ENCODE measurements at regions not wholly inside any gene's neighbourhood (a gene's known extent, or its start where the extent isn't known, plus 50 kb on each side); places are given as distances from the start of the nearest gene placed in this dataset.

DNA sequence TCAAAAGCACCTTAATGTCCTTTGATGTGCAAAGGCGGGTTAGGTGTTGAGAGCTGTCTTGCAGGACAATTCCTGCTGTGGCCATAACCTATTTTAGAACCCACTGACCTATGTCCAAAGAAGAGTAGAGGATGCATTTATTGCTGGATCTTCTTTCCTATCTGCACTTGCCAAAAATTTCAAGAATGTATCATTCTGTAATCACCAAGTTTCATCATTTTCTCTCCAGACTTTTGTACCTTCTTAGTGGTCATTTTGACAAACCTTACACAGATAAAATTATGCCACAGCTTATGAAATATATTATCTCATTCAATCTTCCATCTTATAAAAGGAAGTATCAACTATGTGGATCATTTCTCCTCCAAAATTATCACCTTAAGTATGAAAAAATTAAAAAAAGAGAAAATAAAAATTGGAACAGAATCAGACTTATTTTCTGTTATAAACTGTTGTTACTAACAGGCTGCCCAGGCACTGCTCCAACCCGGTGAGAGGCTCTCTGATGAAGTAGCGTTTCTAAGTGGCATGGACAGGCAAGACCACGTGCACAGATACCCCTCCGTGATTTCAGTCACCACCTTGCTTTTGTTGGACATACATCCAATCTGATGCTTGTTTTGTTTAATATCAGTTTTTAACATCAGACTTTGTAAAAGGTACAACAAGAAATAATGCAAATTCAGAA is 559.9 kb upstream of the ID2 start:
- TF ChIP-seq, protein P1, sequence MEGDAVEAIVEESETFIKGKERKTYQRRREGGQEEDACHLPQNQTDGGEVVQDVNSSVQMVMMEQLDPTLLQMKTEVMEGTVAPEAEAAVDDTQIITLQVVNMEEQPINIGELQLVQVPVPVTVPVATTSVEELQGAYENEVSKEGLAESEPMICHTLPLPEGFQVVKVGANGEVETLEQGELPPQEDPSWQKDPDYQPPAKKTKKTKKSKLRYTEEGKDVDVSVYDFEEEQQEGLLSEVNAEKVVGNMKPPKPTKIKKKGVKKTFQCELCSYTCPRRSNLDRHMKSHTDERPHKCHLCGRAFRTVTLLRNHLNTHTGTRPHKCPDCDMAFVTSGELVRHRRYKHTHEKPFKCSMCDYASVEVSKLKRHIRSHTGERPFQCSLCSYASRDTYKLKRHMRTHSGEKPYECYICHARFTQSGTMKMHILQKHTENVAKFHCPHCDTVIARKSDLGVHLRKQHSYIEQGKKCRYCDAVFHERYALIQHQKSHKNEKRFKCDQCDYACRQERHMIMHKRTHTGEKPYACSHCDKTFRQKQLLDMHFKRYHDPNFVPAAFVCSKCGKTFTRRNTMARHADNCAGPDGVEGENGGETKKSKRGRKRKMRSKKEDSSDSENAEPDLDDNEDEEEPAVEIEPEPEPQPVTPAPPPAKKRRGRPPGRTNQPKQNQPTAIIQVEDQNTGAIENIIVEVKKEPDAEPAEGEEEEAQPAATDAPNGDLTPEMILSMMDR (IDR thresholded peaks at IDR 0.05) = no peak
- TF ChIP-seq POLR2AphosphoS5 (IDR thresholded peaks at IDR 0.05) = no peak

Data from esophagus muscularis mucosa (tissue), 3 donors.